Naive B cell (primary cell): ENCODE measurements at regions not wholly inside any gene's neighbourhood (a gene's known extent, or its start where the extent isn't known, plus 50 kb on each side); places are given as distances from the start of the nearest gene placed in this dataset.

Source experiments
- ATAC-seq, 2 donors: fragments of 150-1000 bp; cut with Tn5 transposase; 2 replicates each; pipeline ENCODE4 v1.10.0; 2021; ENCODE audit warnings: low read depth in 2 of 2, mild to moderate bottlenecking in 2 of 2, moderate library complexity in 2 of 2
- DNase-seq: peaks from one replicate; pipeline ENCODE4 v3.0.0; 2022
- H3K27ac Mint-ChIP-seq, 6 donors: one replicate each; pipeline ENCODE4 v1.8.0; 2020 to 2022; ENCODE audit warnings: mild to moderate bottlenecking in 6 of 6, mixed read lengths in 6 of 6, moderate library complexity in 5 of 6, inconsistent platforms in 2 of 6
- H3K27me3 Mint-ChIP-seq, 3 donors: one replicate each; pipeline ENCODE4 v1.8.0; 2021 to 2022; ENCODE audit warnings: mixed read lengths in 3 of 3, mild to moderate bottlenecking in 1 of 3
- H3K36me3 Mint-ChIP-seq, 2 donors: one replicate each; pipeline ENCODE4 v1.8.0; 2020 to 2022; ENCODE audit warnings: mixed read lengths in 2 of 2, inconsistent platforms in 1 of 2, mild to moderate bottlenecking in 1 of 2
- H3K4me1 Mint-ChIP-seq, 3 donors: one replicate each; pipeline ENCODE4 v1.8.0; 2020 to 2022; ENCODE audit warnings: mixed read lengths in 3 of 3, inconsistent platforms in 1 of 3, mild to moderate bottlenecking in 1 of 3, moderate library complexity in 1 of 3
- H3K4me3 Mint-ChIP-seq, 8 donors: one replicate each; pipeline ENCODE4 v1.8.0; 2020 to 2022; ENCODE audit warnings: mild to moderate bottlenecking in 8 of 8, mixed read lengths in 8 of 8, moderate library complexity in 8 of 8, inconsistent platforms in 2 of 8
- H3K9me3 Mint-ChIP-seq, 7 donors: one replicate each; pipeline ENCODE4 v1.8.0; 2020 to 2022; ENCODE audit warnings: mixed read lengths in 7 of 7, mild to moderate bottlenecking in 5 of 7, inconsistent platforms in 2 of 7, moderate library complexity in 1 of 7

- no peaks in the 10 kb centered on the region for H3K36me3 Mint-ChIP-seq
- DNase-seq = no peak
- ATAC-seq = no peak
- no peak overlapping the region for H3K4me3 Mint-ChIP-seq
- peaks cover 0 to 3% (median 0%) of the 10 kb centered on the region in 7 donors for H3K9me3 Mint-ChIP-seq
- peaks cover 0 to 11% (median 5%) of the 10 kb centered on the region in 3 donors for H3K27me3 Mint-ChIP-seq
- H3K27ac Mint-ChIP-seq = no peak overlapping the region
- H3K4me1 Mint-ChIP-seq = no peaks in the 10 kb centered on the region
These were observed 830.4 kb upstream of the ZNF608 start for GRCh38 chr5:125576822-125577221.

GRCh38 chr5:125578551-125578950 lies 832.1 kb upstream of the ZNF608 start:
- Mint-ChIP-seq H3K4me1 (no peaks in the 10 kb centered on the region), H3K9me3 (peaks cover 0 to 2% (median 0%) of the 10 kb centered on the region in 7 donors), H3K27ac (peak overlapping the region in 1 of 6 donors; percentile 2), H3K36me3 (no peaks in the 10 kb centered on the region), H3K4me3 (no peak overlapping the region), H3K27me3 (peaks cover 0 to 11% (median 5%) of the 10 kb centered on the region in 3 donors)
- ATAC-seq = no peak
- DNase-seq = no peak

- ATAC-seq (no peak), DNase-seq (no peak)
- H3K4me3 Mint-ChIP-seq = no peak overlapping the region
- peaks cover 0 to 11% (median 5%) of the 10 kb centered on the region in 3 donors for H3K27me3 Mint-ChIP-seq
- H3K27ac Mint-ChIP-seq = no peak overlapping the region
- no peaks in the 10 kb centered on the region for H3K36me3 Mint-ChIP-seq
- H3K4me1 Mint-ChIP-seq = no peaks in the 10 kb centered on the region
- H3K9me3 Mint-ChIP-seq = peaks cover 0 to 3% (median 0%) of the 10 kb centered on the region in 7 donors
These were observed 832.7 kb upstream of the ZNF608 start for GRCh38 chr5:125579182-125579581.

- H3K27ac Mint-ChIP-seq = no peak overlapping the region
- no peak for ATAC-seq
- no peak for DNase-seq
- H3K9me3 Mint-ChIP-seq = peaks cover 0 to 4% (median 2%) of the 10 kb centered on the region in 7 donors
- H3K27me3 Mint-ChIP-seq = peaks cover 0 to 13% (median 5%) of the 10 kb centered on the region in 3 donors
- H3K4me3 Mint-ChIP-seq = no peak overlapping the region
- no peaks in the 10 kb centered on the region for H3K36me3 Mint-ChIP-seq
- H3K4me1 Mint-ChIP-seq = no peaks in the 10 kb centered on the region
These were observed 834.9 kb upstream of the ZNF608 start for GRCh38 chr5:125581311-125581710.

- H3K4me1 Mint-ChIP-seq = no peaks in the 10 kb centered on the region
- ATAC-seq (no peak), DNase-seq (no peak)
- no peak overlapping the region for H3K27ac Mint-ChIP-seq
- no peaks in the 10 kb centered on the region for H3K36me3 Mint-ChIP-seq
- H3K4me3 Mint-ChIP-seq = no peak overlapping the region
- H3K9me3 Mint-ChIP-seq = peaks cover 3 to 12% (median 6%) of the 10 kb centered on the region in 7 donors
- peaks cover 0 to 8% (median 5%) of the 10 kb centered on the region in 3 donors for H3K27me3 Mint-ChIP-seq
These were observed 835.9 kb upstream of the ZNF608 start for GRCh38 chr5:125582352-125582751.

GRCh38 chr5:125583321-125584139 lies 837.1 kb upstream of the ZNF608 start:
- Mint-ChIP-seq H3K36me3 (no peaks in the 10 kb centered on the region), H3K4me1 (no peaks in the 10 kb centered on the region), H3K27ac (no peak overlapping the region), H3K9me3 (peaks cover 3 to 18% (median 6%) of the 10 kb centered on the region in 7 donors), H3K4me3 (no peak overlapping the region), H3K27me3 (peaks cover 0 to 8% (median 5%) of the 10 kb centered on the region in 3 donors)
- no peak for ATAC-seq
- DNase-seq = no peak

- H3K27ac Mint-ChIP-seq = no peak overlapping the region
- H3K36me3 Mint-ChIP-seq = no peaks in the 10 kb centered on the region
- peaks cover 3 to 18% (median 6%) of the 10 kb centered on the region in 7 donors for H3K9me3 Mint-ChIP-seq
- ATAC-seq = no peak
- no peak overlapping the region for H3K4me3 Mint-ChIP-seq
- peaks cover 0 to 8% (median 5%) of the 10 kb centered on the region in 3 donors for H3K27me3 Mint-ChIP-seq
- no peaks in the 10 kb centered on the region for H3K4me1 Mint-ChIP-seq
- no peak for DNase-seq
These were observed 837.7 kb upstream of the ZNF608 start for GRCh38 chr5:125584140-125584520.

- no peaks in the 10 kb centered on the region for H3K36me3 Mint-ChIP-seq
These were observed 835.6 kb upstream of the GRAMD2B start for GRCh38 chr5:125587631-125588030.

GRCh38 chr5:125592856-125593255 lies 830.4 kb upstream of the GRAMD2B start:
- DNase-seq = no peak
- no peaks in the 10 kb centered on the region for H3K36me3 Mint-ChIP-seq
- ATAC-seq = no peak
- H3K4me3 Mint-ChIP-seq = no peak overlapping the region
- peaks cover 0 to 2% (median 0%) of the 10 kb centered on the region in 7 donors for H3K9me3 Mint-ChIP-seq
- H3K4me1 Mint-ChIP-seq = peaks cover 6 to 11% (median 6%) of the 10 kb centered on the region in 3 donors
- no peak overlapping the region for H3K27ac Mint-ChIP-seq
- H3K27me3 Mint-ChIP-seq = no peaks in the 10 kb centered on the region

More at GRCh38 chr5:125587631-125588030, 835.6 kb upstream of the GRAMD2B start:
- Mint-ChIP-seq H3K4me3 (no peak overlapping the region), H3K27me3 (peaks cover 0 to 8% (median 5%) of the 10 kb centered on the region in 3 donors), H3K4me1 (no peaks in the 10 kb centered on the region), H3K9me3 (peaks cover 3 to 18% (median 5%) of the 10 kb centered on the region in 7 donors), H3K27ac (no peak overlapping the region)
- no peak for ATAC-seq
- no peak for DNase-seq

GRCh38 chr5:125595095-125595494 lies 828.1 kb upstream of the GRAMD2B start:
- no peak for DNase-seq
- Mint-ChIP-seq H3K27me3 (no peaks in the 10 kb centered on the region), H3K36me3 (no peaks in the 10 kb centered on the region), H3K4me3 (no peak overlapping the region), H3K4me1 (peaks cover 6 to 11% (median 6%) of the 10 kb centered on the region in 3 donors), H3K9me3 (no peaks in the 10 kb centered on the region), H3K27ac (no peak overlapping the region)
- ATAC-seq = no peak

- no peaks in the 10 kb centered on the region for H3K36me3 Mint-ChIP-seq
- H3K4me1 Mint-ChIP-seq = peaks cover 6 to 11% (median 6%) of the 10 kb centered on the region in 3 donors
- H3K27me3 Mint-ChIP-seq = no peaks in the 10 kb centered on the region
- no peak for DNase-seq
- no peak overlapping the region for H3K4me3 Mint-ChIP-seq
- ATAC-seq = no peak
- peaks cover 0 to 1% (median 0%) of the 10 kb centered on the region in 7 donors for H3K9me3 Mint-ChIP-seq
- no peak overlapping the region for H3K27ac Mint-ChIP-seq
These were observed 827.4 kb upstream of the GRAMD2B start for GRCh38 chr5:125595845-125596244.

GRCh38 chr5:125597338-125597737 lies 825.9 kb upstream of the GRAMD2B start:
- no peak for ATAC-seq
- no peak overlapping the region for H3K27ac Mint-ChIP-seq
- H3K4me3 Mint-ChIP-seq = no peak overlapping the region
- no peaks in the 10 kb centered on the region for H3K27me3 Mint-ChIP-seq
- no peak for DNase-seq
- peaks cover 6 to 11% (median 6%) of the 10 kb centered on the region in 3 donors for H3K4me1 Mint-ChIP-seq
- no peaks in the 10 kb centered on the region for H3K36me3 Mint-ChIP-seq
- H3K9me3 Mint-ChIP-seq = peaks cover 0 to 1% (median 0%) of the 10 kb centered on the region in 7 donors

- Mint-ChIP-seq H3K9me3 (peaks cover 0 to 1% (median 0%) of the 10 kb centered on the region in 7 donors), H3K4me3 (no peak overlapping the region), H3K36me3 (no peaks in the 10 kb centered on the region), H3K4me1 (no peaks in the 10 kb centered on the region), H3K27me3 (no peaks in the 10 kb centered on the region), H3K27ac (no peak overlapping the region)
- ATAC-seq = no peak
- no peak for DNase-seq
These were observed 822.6 kb upstream of the GRAMD2B start for GRCh38 chr5:125600559-125600958.

GRCh38 chr5:125602184-125602583 lies 821.0 kb upstream of the GRAMD2B start:
- Mint-ChIP-seq H3K9me3 (peaks cover 0 to 1% (median 0%) of the 10 kb centered on the region in 7 donors), H3K36me3 (no peaks in the 10 kb centered on the region), H3K27ac (no peak overlapping the region), H3K4me3 (no peak overlapping the region), H3K4me1 (no peaks in the 10 kb centered on the region), H3K27me3 (no peaks in the 10 kb centered on the region)
- ATAC-seq (no peak), DNase-seq (no peak)
